DND-41 (cell line): ENCODE measurements at regions not wholly inside any gene's neighbourhood (a gene's known extent, or its start where the extent isn't known, plus 50 kb on each side); places are given as distances from the start of the nearest gene placed in this dataset.

Experiments
- ATAC-seq: fragments of 200-7000 bp; cut with Tn5 transposase; 3 replicates; pipeline ENCODE4 v1.9.1; 2021; ENCODE audit warnings: low read depth; ENCODE audit not compliant: insufficient read depth
- DNase-seq: peaks from one replicate; pipeline ENCODE4 v3.0.0-alpha.2; 2020
- H2AFZ ChIP-seq: 2 replicates; pipeline ENCODE4 v1.6.0; 2012; ENCODE audit warnings: low read depth, low read length
- H3K27ac ChIP-seq: 2 replicates; pipeline ENCODE4 v1.5.1; 2012; ENCODE audit warnings: low read length, inconsistent platforms
- H3K27me3 ChIP-seq: fragments of 200-600 bp; sonication (generic); 2 replicates; pipeline ENCODE4 v1.6.0; 2012; ENCODE audit warnings: low read length, mild to moderate bottlenecking, inconsistent platforms; ENCODE audit not compliant: insufficient read depth, poor library complexity
- H3K36me3 ChIP-seq: 2 replicates; pipeline ENCODE4 v1.5.1; 2012; ENCODE audit warnings: low read length, inconsistent platforms; ENCODE audit not compliant: insufficient read depth
- H3K4me1 ChIP-seq: 2 replicates; pipeline ENCODE4 v1.5.1; 2012; ENCODE audit warnings: mild to moderate bottlenecking, low read length; ENCODE audit not compliant: insufficient read depth
- H3K4me2 ChIP-seq: 2 replicates; pipeline ENCODE4 v1.6.0; 2012; ENCODE audit warnings: mild to moderate bottlenecking, moderate library complexity, low read length, inconsistent platforms; ENCODE audit not compliant: insufficient read depth
- H3K4me3 ChIP-seq, 2 experiments: fragments of 200-600 bp in 1 of 2; shearing (Covaris generic) in 1 of 2; 2 replicates each; pipeline ENCODE4 v1.5.1; 2012 to 2016; ENCODE audit warnings: inconsistent platforms in 2 of 2, low read length in 2 of 2, mild to moderate bottlenecking in 2 of 2, low read depth in 1 of 2, moderate library complexity in 1 of 2
- H3K79me2 ChIP-seq: 2 replicates; pipeline ENCODE4 v1.6.0; 2012; ENCODE audit warnings: low read length, inconsistent platforms; ENCODE audit not compliant: insufficient read depth
- H3K9ac ChIP-seq: 2 replicates; pipeline ENCODE4 v1.6.0; 2012; ENCODE audit warnings: low read depth, mild to moderate bottlenecking, inconsistent platforms, low read length, moderate library complexity
- H3K9me3 ChIP-seq: 2 replicates; pipeline ENCODE4 v1.5.1; 2012; ENCODE audit warnings: low read length, moderate library complexity, mild to moderate bottlenecking, inconsistent platforms; ENCODE audit not compliant: insufficient read depth, severe bottlenecking
- H4K20me1 ChIP-seq: 2 replicates; pipeline ENCODE4 v1.6.0; 2012; ENCODE audit warnings: low read length; ENCODE audit not compliant: insufficient read depth
- CTCF ChIP-seq: IDR thresholded peaks from 2 replicates; pipeline ENCODE4 v1.5.1; 2012; ENCODE audit warnings: borderline replicate concordance, low read length, moderate library complexity, mild to moderate bottlenecking; ENCODE audit not compliant: poor library complexity, severe bottlenecking; ENCODE audit errors: extremely low read depth
- EZH2 ChIP-seq: IDR thresholded peaks from 3 replicates; pipeline ENCODE4 v1.6.1; 2012; ENCODE audit warnings: borderline replicate concordance, low read depth, mild to moderate bottlenecking, moderate library complexity, low read length, inconsistent platforms; ENCODE audit not compliant: severe bottlenecking

- TF ChIP-seq EZH2 (no peak), CTCF (no peak)
- no peak overlapping the region for H3K9ac ChIP-seq
- H3K9me3 ChIP-seq: no peaks in the 10 kb centered on the region
- DNase-seq (no peak), ATAC-seq (no peak)
- no peaks in the 10 kb centered on the region for H4K20me1 ChIP-seq
- H3K27me3 ChIP-seq: no peaks in the 10 kb centered on the region
- H3K4me2 ChIP-seq: no peak overlapping the region
- no peak overlapping the region for H3K27ac ChIP-seq
- no peak overlapping the region for H2AFZ ChIP-seq
- H3K79me2 ChIP-seq: no peaks in the 10 kb centered on the region
- H3K36me3 ChIP-seq: no peaks in the 10 kb centered on the region
- H3K4me3 ChIP-seq: no peak overlapping the region
- no peaks in the 10 kb centered on the region for H3K4me1 ChIP-seq
These were observed 163.3 kb downstream of the PYDC2 start for GRCh38 chr3:191624299-191624698.

- Histone ChIP-seq H2AFZ (no peak overlapping the region), H3K79me2 (no peaks in the 10 kb centered on the region), H3K36me3 (no peaks in the 10 kb centered on the region), H3K9ac (no peak overlapping the region), H3K9me3 (no peaks in the 10 kb centered on the region), H3K4me3 (no peak overlapping the region), H4K20me1 (no peaks in the 10 kb centered on the region), H3K4me2 (no peak overlapping the region), H3K27ac (no peak overlapping the region), H3K4me1 (no peaks in the 10 kb centered on the region), H3K27me3 (no peaks in the 10 kb centered on the region)
- ATAC-seq (no peak), DNase-seq (no peak)
- TF ChIP-seq CTCF (no peak), EZH2 (no peak)
These were observed 166.1 kb downstream of the PYDC2 start for GRCh38 chr3:191627064-191627463.

- Histone ChIP-seq H3K27ac (no peak overlapping the region), H3K4me1 (no peaks in the 10 kb centered on the region), H2AFZ (no peak overlapping the region), H3K9me3 (no peaks in the 10 kb centered on the region), H3K9ac (no peak overlapping the region), H4K20me1 (no peaks in the 10 kb centered on the region), H3K27me3 (no peaks in the 10 kb centered on the region), H3K4me2 (no peak overlapping the region), H3K36me3 (no peaks in the 10 kb centered on the region), H3K79me2 (no peaks in the 10 kb centered on the region), H3K4me3 (no peak overlapping the region)
- no peak for ATAC-seq
- TF ChIP-seq EZH2: no peak
- TF ChIP-seq CTCF: no peak
- DNase-seq: no peak
These were observed 167.6 kb downstream of the PYDC2 start for GRCh38 chr3:191628571-191628970.

GRCh38 chr3:191631496-191631895, 170.5 kb downstream of the PYDC2 start:
- H3K4me3 ChIP-seq: no peak overlapping the region
- H4K20me1 ChIP-seq: no peaks in the 10 kb centered on the region
- H3K27me3 ChIP-seq: no peaks in the 10 kb centered on the region
- DNase-seq (no peak), ATAC-seq (no peak)
- H3K27ac ChIP-seq: no peak overlapping the region
- no peak overlapping the region for H3K4me2 ChIP-seq
- no peak for TF ChIP-seq EZH2
- TF ChIP-seq CTCF: no peak
- no peaks in the 10 kb centered on the region for H3K36me3 ChIP-seq
- no peaks in the 10 kb centered on the region for H3K4me1 ChIP-seq
- no peaks in the 10 kb centered on the region for H3K9me3 ChIP-seq
- no peak overlapping the region for H2AFZ ChIP-seq
- H3K79me2 ChIP-seq: no peaks in the 10 kb centered on the region
- H3K9ac ChIP-seq: no peak overlapping the region
